Aorta (tissue), 5 donors: ENCODE measurements at regions not wholly inside any gene's neighbourhood (a gene's known extent, or its start where the extent isn't known, plus 50 kb on each side); places are given as distances from the start of the nearest gene placed in this dataset.
A peak's percentile ranks its signal among the peaks of the same experiment; 100 is the strongest.

Experiments used
- ATAC-seq: fragments of 200-7000 bp; cut with Tn5 transposase; one replicate; pipeline ENCODE4 v1.9.1; 2022; ENCODE audit warnings: moderate library complexity; ENCODE audit not compliant: low FRiP score
- DNase-seq, 2 donors: peaks; one replicate each; pipeline ENCODE4 v3.0.0-alpha.2; 2020
- H3K27ac ChIP-seq, 2 donors: one replicate each; pipeline ENCODE4 v1.5.1; 2013; ENCODE audit warnings: low read length in 2 of 2, mild to moderate bottlenecking in 2 of 2, moderate library complexity in 2 of 2, control low read depth in 1 of 2, inconsistent platforms in 1 of 2, low read depth in 1 of 2
- H3K27me3 ChIP-seq, 2 donors: one replicate each; pipeline ENCODE4 v1.6.1; 2013; ENCODE audit warnings: control low read depth in 1 of 2, low read length in 1 of 2, mild to moderate bottlenecking in 1 of 2, moderate library complexity in 1 of 2; ENCODE audit not compliant: insufficient read depth in 2 of 2, control insufficient read depth in 1 of 2
- H3K36me3 ChIP-seq, 2 donors: one replicate each; pipeline ENCODE4 v1.6.1; 2013; ENCODE audit warnings: control low read depth in 1 of 2, low read length in 1 of 2, mild to moderate bottlenecking in 1 of 2; ENCODE audit not compliant: insufficient read depth in 2 of 2, control insufficient read depth in 1 of 2
- H3K4me1 ChIP-seq, 2 donors: one replicate each; pipeline ENCODE4 v1.6.1; 2013; ENCODE audit warnings: low read length in 2 of 2, control low read depth in 1 of 2, mild to moderate bottlenecking in 1 of 2, moderate library complexity in 1 of 2; ENCODE audit not compliant: insufficient read depth in 2 of 2, control insufficient read depth in 1 of 2
- H3K4me3 ChIP-seq, 2 donors: one replicate each; pipeline ENCODE4 v1.5.1; 2013; ENCODE audit warnings: low read length in 2 of 2, control low read depth in 1 of 2, mild to moderate bottlenecking in 1 of 2
- H3K9me3 ChIP-seq: one replicate; pipeline ENCODE4 v1.6.1; 2013; ENCODE audit warnings: mild to moderate bottlenecking, low read length; ENCODE audit not compliant: control insufficient read depth
- WGBS, 2 donors: extraction: QIAGEN DNeasy Blood & Tissue Kit; methylation state at CpG; one replicate each; pipeline ENCODE4 v1.1.7; 2013; 5-methylcytosine and 5-hydroxymethylcytosine counted together
- intact Hi-C, 2 donors: fragments of 100-400 bp; cut with DNase I; formaldehyde crosslinking; loops; one replicate each; pipeline versions ENCODE4 v1.14.2 to v1.15.0; 2022
- donor health status: healthy with polysubstance abuse.
- donor health status: Bipolar disorder and iron deficiency.
- donor health status: DM: no; HTN: no; CAD: no.
- donor health status: DM: no; HTN: no; CAD: no.
- donor health status: DM: yes; HTN: yes; CAD: no.

DNA sequence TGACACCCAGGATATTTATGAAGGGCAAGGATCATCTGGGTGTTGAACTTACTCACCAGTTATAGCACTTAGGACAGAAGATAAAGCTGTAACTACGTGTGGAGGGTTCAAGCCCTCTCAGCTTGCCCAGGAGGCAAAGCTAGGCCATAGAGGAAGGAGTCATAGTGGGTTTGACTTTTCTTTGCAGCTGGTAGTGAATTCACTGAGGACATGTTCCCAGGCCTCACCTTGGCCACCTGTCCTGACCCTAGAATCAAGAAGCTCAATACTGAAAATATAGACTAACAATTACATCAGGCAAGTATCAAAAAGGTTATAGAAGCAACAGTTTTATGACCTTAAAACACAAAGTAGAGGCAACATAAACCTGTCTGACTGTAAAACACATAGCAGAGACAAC lies 1207.7 kb downstream of the SLITRK1 start:
- Histone ChIP-seq H3K4me3 (no peak overlapping the region), H3K27me3 (no peaks in the 10 kb centered on the region), H3K36me3 (no peaks in the 10 kb centered on the region), H3K27ac (no peak overlapping the region), H3K4me1 (no peaks in the 10 kb centered on the region), H3K9me3 (no peaks in the 10 kb centered on the region)
- ATAC-seq (no peak), DNase-seq (no peak)
- 77 to 87% methylated on average over 1 of the region's 1 CpG for WGBS, 2 donors
- intact Hi-C loops: no loop called here

DNA sequence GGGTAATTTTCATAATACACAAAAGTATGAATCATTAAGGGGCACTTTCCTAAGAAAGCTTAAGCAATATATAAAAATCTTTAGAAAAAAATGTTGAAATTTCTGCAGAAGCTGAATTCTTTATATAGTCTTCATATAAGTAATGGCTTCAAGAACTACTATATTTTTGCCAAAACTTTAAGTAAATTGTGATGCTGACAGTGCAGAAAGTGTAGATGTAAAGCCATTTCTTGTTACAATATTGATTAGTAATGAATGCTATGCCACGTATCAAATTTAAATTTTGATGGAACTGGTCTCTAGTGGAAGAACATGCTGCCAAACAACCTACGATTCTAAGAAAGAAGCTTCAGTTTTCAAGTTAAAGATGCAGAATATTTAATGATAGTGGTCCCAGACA lies 1210.0 kb downstream of the SLITRK1 start:
- no peak overlapping the region for H3K4me3 ChIP-seq
- H3K4me1 ChIP-seq: no peaks in the 10 kb centered on the region
- no peaks in the 10 kb centered on the region for H3K9me3 ChIP-seq
- 92 to 95% methylated on average over 2 of the region's 2 CpGs for WGBS, 2 donors
- ATAC-seq: no peak
- H3K36me3 ChIP-seq: no peaks in the 10 kb centered on the region
- intact Hi-C loops: no loop called here
- no peak for DNase-seq
- no peak overlapping the region for H3K27ac ChIP-seq
- no peaks in the 10 kb centered on the region for H3K27me3 ChIP-seq

GRCh38 chr13:82664183-82664582 lies 1218.1 kb downstream of the SLITRK1 start:
- Histone ChIP-seq H3K4me1 (no peaks in the 10 kb centered on the region), H3K27ac (no peak overlapping the region), H3K36me3 (no peaks in the 10 kb centered on the region), H3K9me3 (no peaks in the 10 kb centered on the region), H3K27me3 (no peaks in the 10 kb centered on the region), H3K4me3 (no peak overlapping the region)
- WGBS, 2 donors: 71 to 87% methylated on average over 1 of the region's 1 CpG
- no peak for DNase-seq
- intact Hi-C loops: no loop called here
- no peak for ATAC-seq

GRCh38 chr13:82661126-82661525 lies 1221.1 kb downstream of the SLITRK1 start:
- WGBS, 2 donors: 97 to 98% methylated on average over 4 of the region's 4 CpGs

DNA sequence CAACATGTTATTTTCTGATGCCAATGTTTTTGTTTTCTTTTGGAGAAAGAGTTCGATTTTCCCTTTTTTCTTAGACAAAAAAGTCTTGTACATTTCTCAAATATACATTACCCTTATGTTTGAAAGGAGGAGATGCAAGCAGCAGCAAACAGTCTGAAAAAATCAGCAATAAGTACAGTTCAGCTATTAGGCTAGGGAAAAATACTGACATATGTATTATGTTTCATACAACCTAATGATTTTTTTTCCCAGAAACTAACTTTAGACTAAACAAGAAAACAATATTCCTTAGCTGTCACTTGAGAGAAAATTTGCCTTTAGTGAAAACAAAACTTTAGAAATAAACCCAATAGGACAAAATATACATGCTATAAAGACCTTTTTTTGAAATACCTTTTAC lies 1223.5 kb downstream of the SLITRK1 start:
- 56% methylated on average over 1 of the region's 1 CpG for WGBS, 2 donors
- intact Hi-C loops: no loop called here
- ATAC-seq: no peak

More at GRCh38 chr13:82661126-82661525, 1221.1 kb downstream of the SLITRK1 start:
- Histone ChIP-seq H3K27ac (no peak overlapping the region), H3K4me3 (no peak overlapping the region), H3K36me3 (no peaks in the 10 kb centered on the region), H3K9me3 (no peaks in the 10 kb centered on the region), H3K4me1 (no peaks in the 10 kb centered on the region), H3K27me3 (no peaks in the 10 kb centered on the region)
- no peak for ATAC-seq
- DNase-seq: no peak
- intact Hi-C loops: no loop called here

DNA sequence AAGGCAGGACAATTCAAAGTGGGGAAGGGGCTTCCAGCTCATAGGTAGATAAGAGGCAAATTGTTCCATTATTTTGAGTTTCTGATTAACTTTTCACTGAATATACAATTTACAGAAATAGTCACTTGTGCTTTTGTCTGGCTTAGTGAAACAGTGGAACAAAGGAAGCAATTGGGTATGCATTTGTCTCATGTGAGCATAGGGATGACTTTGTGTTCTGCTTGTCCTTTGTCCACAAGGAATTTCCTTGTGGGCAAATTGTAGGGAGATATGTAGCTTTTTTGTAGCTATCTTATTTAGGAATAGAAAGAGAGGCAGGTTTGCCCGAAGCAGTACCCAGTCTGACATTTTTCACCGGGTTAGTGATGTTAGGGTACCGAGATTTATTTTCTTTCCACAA lies 1224.8 kb downstream of the SLITRK1 start:
- H3K36me3 ChIP-seq: no peaks in the 10 kb centered on the region
- intact Hi-C loops: no loop called here
- 95 to 97% methylated on average over 3 of the region's 3 CpGs for WGBS, 2 donors
- no peak overlapping the region for H3K4me3 ChIP-seq
- ATAC-seq (no peak), DNase-seq (no peak)
- peaks cover 0 to 2% of the 10 kb centered on the region in 2 donors for H3K4me1 ChIP-seq
- no peak overlapping the region for H3K27ac ChIP-seq
- H3K27me3 ChIP-seq: no peaks in the 10 kb centered on the region
- H3K9me3 ChIP-seq: no peaks in the 10 kb centered on the region

More for the DNA sequence above, 1223.5 kb downstream of the SLITRK1 start:
- no peak for DNase-seq
- Histone ChIP-seq H3K4me1 (peaks cover 0 to 2% of the 10 kb centered on the region in 2 donors), H3K9me3 (no peaks in the 10 kb centered on the region), H3K4me3 (no peak overlapping the region), H3K27ac (no peak overlapping the region), H3K36me3 (no peaks in the 10 kb centered on the region), H3K27me3 (no peaks in the 10 kb centered on the region)

DNA sequence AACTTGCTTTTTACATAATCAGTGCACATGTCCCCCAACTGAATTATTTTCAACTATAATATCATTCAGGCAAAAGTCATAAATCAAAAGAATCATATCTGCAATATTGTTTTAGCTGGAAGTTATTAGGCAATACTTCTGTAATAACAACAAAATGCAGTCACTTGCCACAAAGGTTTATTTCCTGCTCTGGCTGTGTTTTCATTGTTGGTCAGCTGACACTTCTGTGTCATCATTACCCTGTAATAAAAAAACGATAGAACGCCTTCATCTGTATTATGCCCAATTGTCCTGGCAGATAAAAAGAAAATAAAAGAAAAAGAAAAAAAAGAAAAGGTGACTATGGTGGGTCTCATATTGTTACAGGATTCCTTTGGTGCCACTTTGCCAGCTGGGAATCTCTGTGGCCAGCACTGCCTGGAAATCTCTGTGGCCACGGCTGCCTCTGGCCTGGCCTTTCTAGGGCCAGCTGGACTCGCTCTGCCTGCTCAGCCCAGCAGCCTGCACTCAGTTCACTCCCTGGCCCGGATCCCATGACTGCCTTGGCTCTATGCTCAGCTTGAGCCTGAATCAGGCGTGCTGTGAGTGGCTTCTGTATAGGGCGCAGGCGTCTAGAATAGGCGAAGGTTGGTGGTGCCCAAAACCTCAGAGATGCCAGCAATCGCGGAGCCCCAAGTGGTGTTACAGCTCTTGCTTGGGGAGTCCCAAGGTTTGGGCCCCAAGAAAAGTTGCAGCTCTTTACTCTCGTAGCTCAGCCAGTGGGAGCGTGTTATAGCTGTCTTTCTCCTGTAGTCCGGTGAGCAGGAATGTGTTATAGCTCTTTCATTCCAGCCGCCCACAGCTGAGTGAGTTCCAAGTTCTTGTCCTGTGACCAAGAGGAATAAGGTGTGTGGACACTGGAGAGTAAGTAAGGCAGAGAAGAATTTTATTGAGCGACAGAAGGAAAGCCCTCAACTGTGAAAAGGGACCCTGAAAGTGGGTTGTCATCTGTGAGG lies 1227.1 kb downstream of the SLITRK1 start:
- Histone ChIP-seq H3K27me3 (no peaks in the 10 kb centered on the region), H3K4me3 (no peak overlapping the region), H3K27ac (peak overlapping the region in 1 of 2 donors; percentile 61), H3K36me3 (no peaks in the 10 kb centered on the region), H3K4me1 (peaks cover 0 to 2% of the 10 kb centered on the region in 2 donors), H3K9me3 (no peaks in the 10 kb centered on the region)
- DNase-seq (peak; percentile 86), ATAC-seq (peak; percentile 93)
- WGBS, 2 donors: 42% methylated on average over 16 of the region's 16 CpGs
- intact Hi-C loops: no loop called here

DNA sequence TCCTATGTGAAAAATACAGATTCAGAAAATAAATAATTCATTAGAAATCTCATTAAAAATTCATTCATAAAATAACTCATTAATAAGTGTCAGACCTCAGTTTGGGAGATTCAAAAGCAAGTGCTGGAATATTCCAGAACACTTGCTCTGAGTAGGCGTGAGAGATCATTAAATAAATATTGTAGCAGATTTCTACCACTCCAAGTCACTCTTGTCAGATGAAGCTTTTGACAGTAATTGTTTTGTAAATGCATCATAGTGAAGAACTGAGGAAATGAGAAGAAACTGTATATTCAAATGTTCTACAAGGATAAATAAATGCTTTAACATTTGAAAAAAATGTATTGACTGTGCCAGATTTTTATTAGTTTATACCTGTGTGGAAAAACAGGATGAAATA lies 1228.1 kb downstream of the SLITRK1 start:
- intact Hi-C loops: no loop called here
- 31 to 46% methylated on average over 1 of the region's 1 CpG for WGBS, 2 donors
- ATAC-seq: no peak
- no peak for DNase-seq
- no peak overlapping the region for H3K4me3 ChIP-seq
- no peaks in the 10 kb centered on the region for H3K9me3 ChIP-seq
- H3K27me3 ChIP-seq: no peaks in the 10 kb centered on the region
- no peak overlapping the region for H3K27ac ChIP-seq
- H3K36me3 ChIP-seq: no peaks in the 10 kb centered on the region
- H3K4me1 ChIP-seq: peaks cover 0 to 2% of the 10 kb centered on the region in 2 donors

DNA sequence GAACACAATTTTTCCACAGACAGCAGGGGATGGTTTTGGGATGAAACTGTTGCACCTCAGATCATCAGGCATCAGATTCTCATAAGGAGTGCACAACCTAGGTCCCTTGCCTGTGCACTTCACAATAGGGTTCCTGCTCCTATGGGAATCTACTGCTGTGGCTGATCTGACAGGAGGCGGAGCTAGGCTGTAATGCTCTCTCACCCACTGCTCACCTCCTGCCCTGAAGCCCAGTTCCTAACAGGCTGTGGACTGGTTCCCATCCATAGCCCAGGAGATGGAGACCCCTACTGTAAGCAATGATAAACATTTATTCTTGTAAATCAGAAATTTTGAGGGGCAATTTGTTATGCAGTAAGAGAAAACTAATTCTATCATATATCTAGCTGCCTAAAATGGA lies 1234.7 kb downstream of the SLITRK1 start:
- no peak overlapping the region for H3K27ac ChIP-seq
- no peak for DNase-seq
- intact Hi-C loops: no loop called here
- WGBS, 2 donors: 89 to 97% methylated on average over 1 of the region's 1 CpG
- no peaks in the 10 kb centered on the region for H3K36me3 ChIP-seq
- H3K4me1 ChIP-seq: no peaks in the 10 kb centered on the region
- ATAC-seq: no peak
- H3K9me3 ChIP-seq: peaks cover 1% of the 10 kb centered on the region
- no peaks in the 10 kb centered on the region for H3K27me3 ChIP-seq
- no peak overlapping the region for H3K4me3 ChIP-seq
